Gastroesophageal sphincter (tissue), 4 donors: ENCODE measurements at regions not wholly inside any gene's neighbourhood (a gene's known extent, or its start where the extent isn't known, plus 50 kb on each side); places are given as distances from the start of the nearest gene placed in this dataset.

Source experiments
- ATAC-seq: fragments of 150-250 bp; one replicate; pipeline ENCODE4 v1.9.1; 2016; ENCODE audit warnings: mild to moderate bottlenecking, moderate library complexity
- H3K27ac ChIP-seq, 4 donors: fragments of 200-600 bp; sonication (generic) in 3 of 4; 1 replicate in 3 of 4; 2 replicates in 1 of 4; pipeline ENCODE4 v1.5.1; 2016 to 2019
- H3K27me3 ChIP-seq: fragments of 200-600 bp; sonication (generic); one replicate; pipeline ENCODE4 v1.5.1; 2019
- H3K36me3 ChIP-seq, 2 donors: fragments of 200-600 bp; sonication (generic); one replicate each; pipeline ENCODE4 v1.5.1; 2019; ENCODE audit warnings: control low read depth in 1 of 2
- H3K4me1 ChIP-seq, 3 donors: fragments of 200-600 bp; sonication (generic); 1 replicate in 2 of 3; 2 replicates in 1 of 3; pipeline ENCODE4 v1.5.1; 2016 to 2019; ENCODE audit warnings: control low read depth in 2 of 3
- H3K4me3 ChIP-seq, 2 donors: fragments of 200-600 bp; sonication (generic); one replicate each; pipeline ENCODE4 v1.5.1; 2019; ENCODE audit warnings: mild to moderate bottlenecking in 1 of 2, moderate library complexity in 1 of 2
- H3K9me3 ChIP-seq, 3 donors: fragments of 200-600 bp; sonication (generic); one replicate each; pipeline ENCODE4 v1.5.1; 2017 to 2019; ENCODE audit warnings: control low read depth in 2 of 3
- CTCF ChIP-seq, 4 experiments: fragments of 200-600 bp in 2 of 4; fragments of 450-650 bp in 2 of 4; sonication (generic) in 1 of 4; IDR thresholded peaks; one replicate each; pipeline ENCODE4 v1.5.1; 2017 to 2019; ENCODE audit warnings: antibody characterized with exemption in 4 of 4, mild to moderate bottlenecking in 2 of 4, moderate library complexity in 2 of 4
- EP300 ChIP-seq: sonication (generic); formaldehyde crosslinking; IDR thresholded peaks from one replicate; pipeline ENCODE4 v1.6.1; 2017; ENCODE audit warnings: antibody characterized with exemption, mild to moderate bottlenecking
- POLR2A ChIP-seq, 2 donors: fragments of 450-650 bp; IDR thresholded peaks; one replicate each; pipeline ENCODE4 v1.6.1; 2017; ENCODE audit warnings: antibody characterized with exemption in 2 of 2, mild to moderate bottlenecking in 2 of 2, moderate library complexity in 1 of 2
- POLR2AphosphoS5 ChIP-seq: sonication (generic); formaldehyde crosslinking; IDR thresholded peaks from one replicate; pipeline ENCODE4 v1.6.1; 2017; ENCODE audit warnings: antibody characterized with exemption
- WGBS, 2 donors: methylation state at CpG; one replicate each; pipeline ENCODE4 v1.1.5; 2018; ENCODE audit warnings: low coverage in 1 of 2; 5-methylcytosine and 5-hydroxymethylcytosine counted together

GRCh38 chr9:111102793-111103464 is 64.7 kb upstream of the LPAR1 start:
- ATAC-seq, result peak; percentile 75
- no peaks in the 10 kb centered on the region for H3K9me3 ChIP-seq
- no peaks in the 10 kb centered on the region for H3K4me1 ChIP-seq
- H3K36me3 ChIP-seq, result no peaks in the 10 kb centered on the region
- H3K27ac ChIP-seq, result peak overlapping the region in 3 of 4 donors; percentile 19 to 51 (median 42)
- H3K27me3 ChIP-seq, result no peaks in the 10 kb centered on the region
- TF ChIP-seq POLR2A (IDR thresholded peaks at IDR 0.05) (no peak), EP300 (no peak), CTCF (IDR thresholded peaks at IDR 0.05) (no peak), POLR2AphosphoS5 (no peak)
- H3K4me3 ChIP-seq, result no peak overlapping the region
- whole genome bisulfite sequencing, 2 donors, result 58 to 77% methylated on average over 3 to 4 of the region's 4 CpGs

- peaks cover 0 to 11% (median 0%) of the 10 kb centered on the region in 3 donors for H3K4me1 ChIP-seq
- no peaks in the 10 kb centered on the region for H3K27me3 ChIP-seq
- H3K36me3 ChIP-seq, result no peaks in the 10 kb centered on the region
- no peak for ATAC-seq
- no peaks in the 10 kb centered on the region for H3K9me3 ChIP-seq
- H3K27ac ChIP-seq, result no peak overlapping the region
- WGBS, 2 donors, result 69 to 84% methylated on average over 5 to 8 of the region's 9 CpGs
- no peak overlapping the region for H3K4me3 ChIP-seq
- no peak for TF ChIP-seq EP300
- no peak for TF ChIP-seq CTCF (IDR thresholded peaks at IDR 0.05)
- no peak for TF ChIP-seq POLR2AphosphoS5
- TF ChIP-seq POLR2A (IDR thresholded peaks at IDR 0.05), result no peak
Observed at GRCh38 chr9:111099199-111100008, 61.1 kb upstream of the LPAR1 start.

- TF ChIP-seq POLR2AphosphoS5 (no peak), EP300 (no peak), CTCF (IDR thresholded peaks at IDR 0.05) (no peak)
- no peaks in the 10 kb centered on the region for H3K36me3 ChIP-seq
- peaks cover 0 to 14% (median 0%) of the 10 kb centered on the region in 3 donors for H3K4me1 ChIP-seq
- no peaks in the 10 kb centered on the region for H3K9me3 ChIP-seq
- no peak overlapping the region for H3K27ac ChIP-seq
- no peak overlapping the region for H3K4me3 ChIP-seq
- WGBS, 2 donors, result 70 to 77% methylated on average over 4 of the region's 4 CpGs
- ATAC-seq, result no peak
- no peaks in the 10 kb centered on the region for H3K27me3 ChIP-seq
Observed at GRCh38 chr9:111098093-111098492, 59.8 kb upstream of the LPAR1 start.

GRCh38 chr9:111096051-111096450 is 57.8 kb upstream of the LPAR1 start:
- ATAC-seq, result no peak
- no peaks in the 10 kb centered on the region for H3K27me3 ChIP-seq
- no peak overlapping the region for H3K4me3 ChIP-seq
- no peaks in the 10 kb centered on the region for H3K36me3 ChIP-seq
- H3K9me3 ChIP-seq, result no peaks in the 10 kb centered on the region
- no peak overlapping the region for H3K27ac ChIP-seq
- WGBS, 2 donors, result 100% methylated on average over 1 to 3 of the region's 3 CpGs
- H3K4me1 ChIP-seq, result peaks cover 0 to 14% (median 0%) of the 10 kb centered on the region in 3 donors
- no peak for TF ChIP-seq POLR2AphosphoS5
- TF ChIP-seq EP300, result no peak
- TF ChIP-seq CTCF (IDR thresholded peaks at IDR 0.05), result no peak

- Histone ChIP-seq H3K36me3 (no peaks in the 10 kb centered on the region), H3K4me3 (no peak overlapping the region), H3K9me3 (no peaks in the 10 kb centered on the region), H3K27ac (peak overlapping the region in 1 of 4 donors; percentile 53), H3K4me1 (peaks cover 0 to 14% (median 0%) of the 10 kb centered on the region in 3 donors), H3K27me3 (no peaks in the 10 kb centered on the region)
- no peak for TF ChIP-seq POLR2A (IDR thresholded peaks at IDR 0.05)
- TF ChIP-seq POLR2AphosphoS5, result no peak
- no peak for ATAC-seq
- 42 to 48% methylated on average over 3 to 4 of the region's 4 CpGs for WGBS, 2 donors
Observed at GRCh38 chr9:111095441-111095840, 57.2 kb upstream of the LPAR1 start.
